Upper lobe of left lung (tissue), 6 donors: ENCODE measurements at regions not wholly inside any gene's neighbourhood (a gene's known extent, or its start where the extent isn't known, plus 50 kb on each side); places are given as distances from the start of the nearest gene placed in this dataset.
A peak's percentile ranks its signal among the peaks of the same experiment; 100 is the strongest.
"Not testable (repeated sequence)": the region's sequence is repeated elsewhere in the genome, so short reads cannot be mapped to it uniquely, and the experiment has no call there.

Source experiments
- ATAC-seq, 2 donors: fragments of 200-7000 bp; cut with Tn5 transposase; one replicate each; pipeline ENCODE4 v1.9.1; 2022; ENCODE audit warnings: mild to moderate bottlenecking in 2 of 2, moderate library complexity in 2 of 2; ENCODE audit not compliant: low FRiP score in 2 of 2
- DNase-seq, 2 donors: peaks; one replicate each; pipeline ENCODE4 v3.0.0-alpha.2; 2019 to 2020
- H3K27ac ChIP-seq, 4 donors: fragments of 200-600 bp; sonication (generic); one replicate each; pipeline ENCODE4 v1.5.1; 2016 to 2019
- H3K27me3 ChIP-seq, 4 donors: fragments of 200-600 bp; sonication (generic); one replicate each; pipeline ENCODE4 v1.5.1; 2017 to 2019
- H3K36me3 ChIP-seq, 4 donors: fragments of 200-600 bp; sonication (generic); one replicate each; pipeline ENCODE4 v1.5.1; 2016 to 2019
- H3K4me1 ChIP-seq, 4 donors: fragments of 200-600 bp; sonication (generic); one replicate each; pipeline ENCODE4 v1.5.1; 2018 to 2019
- H3K4me3 ChIP-seq, 4 donors: fragments of 200-600 bp; sonication (generic); one replicate each; pipeline ENCODE4 v1.5.1; 2017 to 2019; ENCODE audit warnings: mild to moderate bottlenecking in 2 of 4, moderate library complexity in 1 of 4
- H3K9me3 ChIP-seq, 4 donors: fragments of 200-600 bp; sonication (generic); one replicate each; pipeline ENCODE4 v1.5.1; 2018 to 2019
- CTCF ChIP-seq, 6 experiments: fragments of 450-650 bp in 4 of 6; fragments of 200-600 bp in 2 of 6; sonication (generic) in 2 of 6; IDR thresholded peaks; one replicate each; pipeline ENCODE4 v1.5.1; 2016 to 2019; ENCODE audit warnings: antibody characterized with exemption in 6 of 6
- EP300 ChIP-seq, 4 donors: sonication (generic); formaldehyde crosslinking; IDR thresholded peaks; one replicate each; pipeline ENCODE4 v1.5.1; 2017; ENCODE audit warnings: antibody characterized with exemption in 4 of 4, control low read depth in 2 of 4
- POLR2A ChIP-seq, 4 donors: fragments of 450-650 bp; IDR thresholded peaks; one replicate each; pipeline ENCODE4 v1.5.1; 2016 to 2017; ENCODE audit warnings: antibody characterized with exemption in 4 of 4, mild to moderate bottlenecking in 2 of 4
- POLR2AphosphoS5 ChIP-seq, 2 donors: sonication (generic); formaldehyde crosslinking; IDR thresholded peaks; one replicate each; pipeline ENCODE4 v1.5.1; 2017; ENCODE audit warnings: antibody characterized with exemption in 2 of 2
- WGBS, 2 donors: methylation state at CpG; one replicate each; pipeline ENCODE4 v1.1.5; 2017 to 2018; 5-methylcytosine and 5-hydroxymethylcytosine counted together
- donor health status: DM: no; HTN: no; CAD: no; lungs with moderate emphysema.
- donor health status: DM: no; HTN: yes; CAD: no; lungs with severe emphysema.

- not testable (repeated sequence) for H3K9me3 ChIP-seq
- 94 to 100% methylated on average over 1 to 11 of the region's 21 CpGs for WGBS, 2 donors
Observed at GRCh38 chr18:7178568-7178967, 52.3 kb upstream of the LRRC30 start.

GRCh38 chr18:7177116-7177744 lies 53.7 kb upstream of the LRRC30 start:
- DNase-seq (peak in 1 of 2 donors; percentile 44), ATAC-seq (peak; percentile 85 to 96)
- TF ChIP-seq POLR2AphosphoS5 (IDR thresholded peaks at IDR 0.05) (no peak), CTCF (IDR thresholded peaks at IDR 0.05) (peak in 5 of 6 experiments; percentile 44 to 65 (median 55)), POLR2A (IDR thresholded peaks at IDR 0.05) (no peak)
- Histone ChIP-seq H3K4me3 (no peak overlapping the region), H3K4me1 (no peaks in the 10 kb centered on the region), H3K27ac (no peak overlapping the region), H3K36me3 (no peaks in the 10 kb centered on the region), H3K27me3 (no peaks in the 10 kb centered on the region), H3K9me3 (no peaks in the 10 kb centered on the region)
- 52 to 59% methylated on average over 4 of the region's 4 CpGs for WGBS, 2 donors

More at GRCh38 chr18:7178568-7178967, 52.3 kb upstream of the LRRC30 start:
- ATAC-seq, H3K27ac ChIP-seq, H3K36me3 ChIP-seq, H3K27me3 ChIP-seq, H3K4me3 ChIP-seq, H3K4me1 ChIP-seq: not testable (repeated sequence)
- peak in 1 of 2 donors; percentile 60 for DNase-seq

GRCh38 chr18:7174344-7175095 lies 56.4 kb upstream of the LRRC30 start:
- Histone ChIP-seq H3K4me1 (no peaks in the 10 kb centered on the region), H3K36me3 (no peaks in the 10 kb centered on the region), H3K4me3 (no peak overlapping the region), H3K9me3 (no peaks in the 10 kb centered on the region), H3K27me3 (no peaks in the 10 kb centered on the region), H3K27ac (no peak overlapping the region)
- ATAC-seq (peak; percentile 14 to 30), DNase-seq (no peak)
- no peak for TF ChIP-seq EP300 (IDR thresholded peaks at IDR 0.05)
- no peak for TF ChIP-seq POLR2AphosphoS5 (IDR thresholded peaks at IDR 0.05)
- 63 to 71% methylated on average over 12 to 14 of the region's 14 CpGs for WGBS, 2 donors

- Histone ChIP-seq H3K27me3 (no peaks in the 10 kb centered on the region), H3K4me1 (no peaks in the 10 kb centered on the region), H3K36me3 (no peaks in the 10 kb centered on the region), H3K9me3 (no peaks in the 10 kb centered on the region), H3K27ac (no peak overlapping the region), H3K4me3 (no peak overlapping the region)
- WGBS, 2 donors: 90 to 94% methylated on average over 12 to 15 of the region's 15 CpGs
- DNase-seq: no peak
- ATAC-seq: no peak
- TF ChIP-seq EP300 (IDR thresholded peaks at IDR 0.05) (no peak), POLR2A (IDR thresholded peaks at IDR 0.05) (no peak), POLR2AphosphoS5 (IDR thresholded peaks at IDR 0.05) (no peak), CTCF (IDR thresholded peaks at IDR 0.05) (no peak)
Observed at GRCh38 chr18:7173216-7173615, 55.6 kb upstream of the LAMA1 start.

GRCh38 chr18:7172611-7173010 lies 55.0 kb upstream of the LAMA1 start:
- DNase-seq (no peak), ATAC-seq (no peak)
- Histone ChIP-seq H3K27ac (no peak overlapping the region), H3K27me3 (no peaks in the 10 kb centered on the region), H3K4me1 (no peaks in the 10 kb centered on the region), H3K36me3 (no peaks in the 10 kb centered on the region), H3K9me3 (no peaks in the 10 kb centered on the region), H3K4me3 (no peak overlapping the region)
- no peak for TF ChIP-seq POLR2A (IDR thresholded peaks at IDR 0.05)
- TF ChIP-seq CTCF (IDR thresholded peaks at IDR 0.05): no peak
- no peak for TF ChIP-seq EP300 (IDR thresholded peaks at IDR 0.05)
- no peak for TF ChIP-seq POLR2AphosphoS5 (IDR thresholded peaks at IDR 0.05)
- 78 to 88% methylated on average over 9 to 10 of the region's 10 CpGs for WGBS, 2 donors
